ENCODE measurements at regions not wholly inside any gene's neighbourhood (a gene's known extent, or its start where the extent isn't known, plus 50 kb on each side); places are given as distances from the start of the nearest gene placed in this dataset.

DNA sequence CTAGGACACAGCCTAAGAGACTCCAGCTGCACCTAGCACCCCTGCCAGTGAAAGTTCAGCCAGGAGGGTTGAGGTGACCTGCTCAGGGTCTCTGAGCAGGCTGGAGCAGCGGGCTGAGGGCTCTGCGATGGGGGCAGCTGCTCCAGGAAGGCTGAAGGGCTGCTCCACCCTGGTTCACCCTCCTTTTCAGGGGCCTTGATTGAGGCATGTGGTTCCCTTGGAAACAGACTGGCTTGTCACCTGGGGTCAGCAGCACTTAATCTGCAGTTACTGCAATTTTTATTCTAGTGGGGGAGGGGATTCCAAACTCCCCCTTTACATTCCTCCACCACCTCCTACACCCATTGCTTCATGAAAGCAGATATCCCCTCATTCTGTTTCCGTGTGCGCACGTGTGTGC, 85.3 kb upstream of the UNC5B start:
- Histone ChIP-seq H3K4me1 (ENCODE audit: control insufficient read depth, low read depth, low read length) (no peaks in the 10 kb centered on the region), H2BK5ac (ENCODE audit: low read length) (no peak overlapping the region), H3K36me3 (ENCODE audit: control insufficient read depth, insufficient read depth, low read length) (no peaks in the 10 kb centered on the region), H3K4me3 (ENCODE audit: low read length) (no peak overlapping the region), H3K18ac (ENCODE audit: low read length) (no peak overlapping the region), H3K56ac (ENCODE audit: low read length) (no peak overlapping the region), H3K79me2 (ENCODE audit: control insufficient read depth, insufficient read depth, low read length) (no peaks in the 10 kb centered on the region), H4K5ac (ENCODE audit: low read length) (no peak overlapping the region), H3K9ac (ENCODE audit: low read length) (no peak overlapping the region), H2BK120ac (ENCODE audit: low read depth, low read length) (no peak overlapping the region), H3K4me2 (ENCODE audit: low read length) (no peak overlapping the region), H3K27me3 (ENCODE audit: insufficient read depth, low read length, poor library complexity) (no peaks in the 10 kb centered on the region), H3K23ac (ENCODE audit: low read length) (no peak overlapping the region), H4K8ac (ENCODE audit: low read depth, low read length) (no peak overlapping the region), H3K27ac (ENCODE audit: low read depth, low read length) (no peak overlapping the region), H3K4ac (ENCODE audit: low read depth, low read length) (no peak overlapping the region), H2AK5ac (ENCODE audit: low read length) (no peak overlapping the region), H3K79me1 (ENCODE audit: low read length) (no peaks in the 10 kb centered on the region), H2BK15ac (replicated peaks; ENCODE audit: low read depth) (no peak overlapping the region)
- no CpG with 5 or more reads among the region's 5 CpGs for WGBS (ENCODE audit: extremely low coverage, insufficient coverage, low lambda C conversion rate)
- DNase-seq, result no peak

DNA sequence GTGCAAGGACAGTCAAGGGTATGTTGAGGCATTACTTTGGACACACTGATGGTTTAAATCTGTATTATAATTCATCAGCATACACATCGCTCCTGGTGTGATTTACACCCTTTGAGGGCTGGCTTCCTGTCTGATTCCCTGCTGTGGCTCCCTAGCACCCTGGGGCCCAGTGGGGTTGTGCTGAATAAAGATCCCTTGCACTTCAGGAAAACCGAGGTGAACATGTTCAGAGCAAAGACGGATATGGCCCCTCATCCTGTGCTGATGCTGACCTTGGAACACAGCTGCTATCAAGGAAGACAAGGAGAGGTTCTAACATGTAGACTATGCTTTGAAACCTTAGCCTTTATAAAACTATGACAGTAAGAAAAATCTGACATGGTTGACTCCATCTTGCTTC, 84.6 kb upstream of the UNC5B start:
- Histone ChIP-seq H3K36me3 (ENCODE audit: control insufficient read depth, insufficient read depth, low read length) (no peaks in the 10 kb centered on the region), H3K4me2 (ENCODE audit: low read length) (no peak overlapping the region), H2BK120ac (ENCODE audit: low read depth, low read length) (no peak overlapping the region), H3K4me1 (ENCODE audit: control insufficient read depth, low read depth, low read length) (no peaks in the 10 kb centered on the region), H2AK5ac (ENCODE audit: low read length) (no peak overlapping the region), H3K18ac (ENCODE audit: low read length) (no peak overlapping the region), H3K4ac (ENCODE audit: low read depth, low read length) (no peak overlapping the region), H3K79me1 (ENCODE audit: low read length) (no peaks in the 10 kb centered on the region), H3K27me3 (ENCODE audit: insufficient read depth, low read length, poor library complexity) (no peaks in the 10 kb centered on the region), H3K9ac (ENCODE audit: low read length) (no peak overlapping the region), H4K8ac (ENCODE audit: low read depth, low read length) (no peak overlapping the region), H2BK15ac (replicated peaks; ENCODE audit: low read depth) (no peak overlapping the region), H3K56ac (ENCODE audit: low read length) (no peak overlapping the region), H4K5ac (ENCODE audit: low read length) (no peak overlapping the region), H3K79me2 (ENCODE audit: control insufficient read depth, insufficient read depth, low read length) (no peaks in the 10 kb centered on the region), H2BK5ac (ENCODE audit: low read length) (no peak overlapping the region), H3K27ac (ENCODE audit: low read depth, low read length) (no peak overlapping the region), H3K23ac (ENCODE audit: low read length) (no peak overlapping the region), H3K4me3 (ENCODE audit: low read length) (no peak overlapping the region)
- DNase-seq, result no peak
- WGBS (ENCODE audit: extremely low coverage, insufficient coverage, low lambda C conversion rate), result no CpG with 5 or more reads among the region's 3 CpGs

DNA sequence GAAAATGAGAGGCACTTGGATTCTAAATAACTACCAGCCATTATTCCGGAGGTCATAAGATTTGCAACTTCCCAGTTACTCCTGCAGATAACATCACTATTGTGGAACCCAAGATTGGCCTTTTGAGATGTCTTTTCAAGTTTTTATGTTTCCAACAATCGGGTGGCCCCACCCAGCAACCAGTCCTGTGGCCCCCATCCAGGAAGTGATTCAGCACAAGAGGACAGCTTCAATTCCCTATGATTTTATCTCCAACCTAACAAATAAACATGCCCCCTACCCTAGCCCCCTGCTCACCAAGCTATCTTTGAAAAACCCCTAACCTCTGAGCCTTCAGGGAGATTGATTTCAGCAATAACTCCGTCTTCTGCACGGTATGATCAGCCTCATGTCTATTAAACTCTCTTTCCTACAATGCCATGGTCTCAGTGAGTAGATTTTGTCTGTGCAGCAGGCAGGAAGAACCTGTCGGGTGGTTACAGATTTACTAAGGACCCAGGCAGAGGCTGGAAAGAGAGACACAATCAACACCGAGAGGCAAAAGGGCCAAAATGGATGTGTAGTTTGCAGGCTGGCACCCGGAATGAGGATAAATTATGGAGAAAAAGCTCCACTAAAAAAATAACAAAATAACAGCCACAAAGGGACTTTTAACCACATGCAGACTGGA, 83.9 kb upstream of the UNC5B start:
- Histone ChIP-seq H3K27me3 (ENCODE audit: insufficient read depth, low read length, poor library complexity) (no peaks in the 10 kb centered on the region), H2BK120ac (ENCODE audit: low read depth, low read length) (no peak overlapping the region), H3K36me3 (ENCODE audit: control insufficient read depth, insufficient read depth, low read length) (no peaks in the 10 kb centered on the region), H3K4me2 (ENCODE audit: low read length) (no peak overlapping the region), H3K4me1 (ENCODE audit: control insufficient read depth, low read depth, low read length) (no peaks in the 10 kb centered on the region), H4K5ac (ENCODE audit: low read length) (no peak overlapping the region), H3K79me1 (ENCODE audit: low read length) (no peaks in the 10 kb centered on the region), H2BK15ac (replicated peaks; ENCODE audit: low read depth) (no peak overlapping the region), H2BK5ac (ENCODE audit: low read length) (no peak overlapping the region), H3K18ac (ENCODE audit: low read length) (no peak overlapping the region), H3K4me3 (ENCODE audit: low read length) (no peak overlapping the region), H2AK5ac (ENCODE audit: low read length) (no peak overlapping the region), H3K23ac (ENCODE audit: low read length) (no peak overlapping the region), H3K9ac (ENCODE audit: low read length) (no peak overlapping the region), H3K27ac (ENCODE audit: low read depth, low read length) (no peak overlapping the region), H3K79me2 (ENCODE audit: control insufficient read depth, insufficient read depth, low read length) (no peaks in the 10 kb centered on the region), H4K8ac (ENCODE audit: low read depth, low read length) (no peak overlapping the region), H3K56ac (ENCODE audit: low read length) (no peak overlapping the region), H3K4ac (ENCODE audit: low read depth, low read length) (no peak overlapping the region)
- WGBS (ENCODE audit: extremely low coverage, insufficient coverage, low lambda C conversion rate), result no CpG with 5 or more reads among the region's 7 CpGs
- no peak for DNase-seq

DNA sequence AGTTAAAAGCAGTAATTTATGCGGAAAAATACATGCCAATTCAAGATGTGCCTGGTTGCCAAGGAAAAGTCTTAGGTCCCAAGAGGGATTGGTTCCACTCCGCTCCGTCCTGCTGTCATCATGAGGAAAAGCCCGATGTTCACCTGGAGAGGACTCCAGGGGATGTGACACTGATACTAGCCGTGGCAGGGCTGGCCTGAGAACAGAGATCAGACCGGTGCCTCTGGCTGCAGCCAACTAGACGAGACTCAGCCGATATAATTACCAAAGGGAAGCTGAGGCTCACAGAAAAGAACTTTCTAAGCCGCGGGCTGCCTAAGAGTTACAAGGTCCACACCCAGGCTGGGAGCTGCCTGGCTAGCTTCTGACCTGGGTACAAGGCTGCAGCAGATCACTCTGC, 81.3 kb upstream of the UNC5B start:
- no CpG with 5 or more reads among the region's 10 CpGs for WGBS (ENCODE audit: extremely low coverage, insufficient coverage, low lambda C conversion rate)
- no peak for DNase-seq
- no peaks in the 10 kb centered on the region for H3K36me3 ChIP-seq (ENCODE audit: control insufficient read depth, insufficient read depth, low read length)
- H2AK5ac ChIP-seq (ENCODE audit: low read length), result no peak overlapping the region
- H3K27me3 ChIP-seq (ENCODE audit: insufficient read depth, low read length, poor library complexity), result no peaks in the 10 kb centered on the region
- no peak overlapping the region for H3K4me2 ChIP-seq (ENCODE audit: low read length)
- H3K9ac ChIP-seq (ENCODE audit: low read length), result no peak overlapping the region
- no peaks in the 10 kb centered on the region for H3K79me2 ChIP-seq (ENCODE audit: control insufficient read depth, insufficient read depth, low read length)
- no peak overlapping the region for H3K4ac ChIP-seq (ENCODE audit: low read depth, low read length)
- peaks cover 3% of the 10 kb centered on the region for H3K4me1 ChIP-seq (ENCODE audit: control insufficient read depth, low read depth, low read length)
- H4K8ac ChIP-seq (ENCODE audit: low read depth, low read length), result no peak overlapping the region
- H2BK5ac ChIP-seq (ENCODE audit: low read length), result no peak overlapping the region
- no peak overlapping the region for H2BK15ac ChIP-seq (replicated peaks; ENCODE audit: low read depth)
- no peak overlapping the region for H3K27ac ChIP-seq (ENCODE audit: low read depth, low read length)
- H4K5ac ChIP-seq (ENCODE audit: low read length), result no peak overlapping the region
- H3K23ac ChIP-seq (ENCODE audit: low read length), result no peak overlapping the region
- no peak overlapping the region for H3K56ac ChIP-seq (ENCODE audit: low read length)
- no peak overlapping the region for H3K18ac ChIP-seq (ENCODE audit: low read length)
- H3K79me1 ChIP-seq (ENCODE audit: low read length), result no peaks in the 10 kb centered on the region
- H2BK120ac ChIP-seq (ENCODE audit: low read depth, low read length), result no peak overlapping the region
- no peak overlapping the region for H3K4me3 ChIP-seq (ENCODE audit: low read length)

DNA sequence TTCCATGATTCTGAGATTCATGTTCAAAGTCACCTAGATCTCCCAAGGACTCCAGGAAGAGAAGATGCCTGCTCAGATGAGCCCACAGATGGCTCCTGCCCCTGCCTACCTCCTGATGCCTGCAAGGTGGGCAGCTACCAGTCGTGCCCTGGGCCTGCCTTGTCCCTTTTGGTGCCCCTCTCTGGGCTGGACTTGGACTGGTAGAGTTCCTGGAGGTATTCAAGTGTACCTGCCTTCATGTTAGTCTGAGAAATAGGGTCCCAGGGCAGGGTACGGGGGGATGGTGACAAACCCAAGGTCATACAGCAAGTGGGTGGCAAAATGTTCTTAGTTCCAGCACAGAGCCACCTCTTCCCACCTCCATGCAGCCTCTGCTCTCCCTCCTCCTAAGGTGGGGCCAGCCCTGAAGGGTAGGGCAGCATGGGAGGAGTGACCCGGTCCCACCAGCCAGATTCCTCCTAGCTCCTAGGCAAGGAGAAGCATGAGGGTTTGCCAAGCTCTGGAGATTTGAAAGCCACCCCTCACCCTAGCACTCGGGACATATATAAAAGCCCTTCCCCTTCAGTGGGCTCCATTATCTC, 80.8 kb upstream of the UNC5B start:
- no CpG with 5 or more reads among the region's 4 CpGs for WGBS (ENCODE audit: extremely low coverage, insufficient coverage, low lambda C conversion rate)

DNA sequence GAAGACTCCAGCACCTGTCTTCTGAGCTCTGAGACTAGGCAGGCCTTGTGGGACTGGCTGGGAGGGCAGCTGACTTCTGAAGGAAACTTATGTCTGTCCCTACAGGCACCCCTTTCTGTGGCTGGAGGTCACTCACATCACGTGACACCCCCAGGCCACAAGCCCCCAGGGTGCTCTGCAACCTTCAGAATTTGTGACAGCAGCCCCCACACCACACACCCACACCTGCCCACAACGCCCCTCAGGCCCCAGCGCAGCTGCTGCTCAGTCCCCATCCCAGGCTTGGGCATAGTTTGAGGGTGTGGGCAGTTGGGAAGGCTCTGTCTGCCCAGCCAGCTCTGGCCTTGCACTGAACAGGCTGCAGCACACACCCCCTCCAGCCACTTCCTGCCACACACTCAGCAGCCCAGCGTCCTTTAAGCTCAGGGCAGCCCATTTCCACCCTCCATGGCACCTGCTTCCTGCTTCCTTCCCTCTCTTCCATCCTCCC, 80.0 kb upstream of the UNC5B start:
- Histone ChIP-seq H4K8ac (ENCODE audit: low read depth, low read length) (no peak overlapping the region), H3K18ac (ENCODE audit: low read length) (no peak overlapping the region), H4K5ac (ENCODE audit: low read length) (no peak overlapping the region), H3K56ac (ENCODE audit: low read length) (no peak overlapping the region), H3K4me3 (ENCODE audit: low read length) (no peak overlapping the region), H3K36me3 (ENCODE audit: control insufficient read depth, insufficient read depth, low read length) (no peaks in the 10 kb centered on the region), H3K27me3 (ENCODE audit: insufficient read depth, low read length, poor library complexity) (no peaks in the 10 kb centered on the region), H2BK15ac (replicated peaks; ENCODE audit: low read depth) (no peak overlapping the region), H3K4me2 (ENCODE audit: low read length) (no peak overlapping the region), H3K79me1 (ENCODE audit: low read length) (no peaks in the 10 kb centered on the region), H3K79me2 (ENCODE audit: control insufficient read depth, insufficient read depth, low read length) (no peaks in the 10 kb centered on the region), H3K23ac (ENCODE audit: low read length) (no peak overlapping the region), H3K27ac (ENCODE audit: low read depth, low read length) (no peak overlapping the region), H2BK5ac (ENCODE audit: low read length) (no peak overlapping the region), H2BK120ac (ENCODE audit: low read depth, low read length) (no peak overlapping the region), H3K9ac (ENCODE audit: low read length) (no peak overlapping the region), H3K4me1 (ENCODE audit: control insufficient read depth, low read depth, low read length) (peaks cover 11% of the 10 kb centered on the region), H3K4ac (ENCODE audit: low read depth, low read length) (no peak overlapping the region), H2AK5ac (ENCODE audit: low read length) (no peak overlapping the region)
- no peak for DNase-seq
- no CpG with 5 or more reads among the region's 4 CpGs for WGBS (ENCODE audit: extremely low coverage, insufficient coverage, low lambda C conversion rate)

More for the DNA sequence above, 80.8 kb upstream of the UNC5B start:
- Histone ChIP-seq H3K9ac (ENCODE audit: low read length) (no peak overlapping the region), H3K79me2 (ENCODE audit: control insufficient read depth, insufficient read depth, low read length) (no peaks in the 10 kb centered on the region), H3K36me3 (ENCODE audit: control insufficient read depth, insufficient read depth, low read length) (no peaks in the 10 kb centered on the region), H3K27ac (ENCODE audit: low read depth, low read length) (no peak overlapping the region), H3K4ac (ENCODE audit: low read depth, low read length) (no peak overlapping the region), H2BK120ac (ENCODE audit: low read depth, low read length) (no peak overlapping the region), H3K23ac (ENCODE audit: low read length) (no peak overlapping the region), H4K5ac (ENCODE audit: low read length) (no peak overlapping the region), H3K27me3 (ENCODE audit: insufficient read depth, low read length, poor library complexity) (no peaks in the 10 kb centered on the region), H3K56ac (ENCODE audit: low read length) (no peak overlapping the region), H3K4me1 (ENCODE audit: control insufficient read depth, low read depth, low read length) (peaks cover 5% of the 10 kb centered on the region), H3K18ac (ENCODE audit: low read length) (no peak overlapping the region), H3K4me3 (ENCODE audit: low read length) (no peak overlapping the region), H3K4me2 (ENCODE audit: low read length) (no peak overlapping the region), H3K79me1 (ENCODE audit: low read length) (no peaks in the 10 kb centered on the region), H2AK5ac (ENCODE audit: low read length) (no peak overlapping the region), H2BK5ac (ENCODE audit: low read length) (no peak overlapping the region), H4K8ac (ENCODE audit: low read depth, low read length) (no peak overlapping the region), H2BK15ac (replicated peaks; ENCODE audit: low read depth) (no peak overlapping the region)
- no peak for DNase-seq
